GM21367 (cell line): ENCODE measurements at regions not wholly inside any gene's neighbourhood (a gene's known extent, or its start where the extent isn't known, plus 50 kb on each side); places are given as distances from the start of the nearest gene placed in this dataset.

Experiments used
- ATAC-seq: cut with Tn5 transposase; IDR thresholded peaks from one replicate; pipeline ENCODE4 v1.9.1; 2021; ENCODE audit not compliant: unreplicated experiment

GRCh38 chr4:35562861-35563260 lies 681.5 kb downstream of the ARAP2 start:
- ATAC-seq = no peak

- ATAC-seq = no peak
Observed at GRCh38 chr4:35565640-35566039, 678.7 kb downstream of the ARAP2 start.

DNA sequence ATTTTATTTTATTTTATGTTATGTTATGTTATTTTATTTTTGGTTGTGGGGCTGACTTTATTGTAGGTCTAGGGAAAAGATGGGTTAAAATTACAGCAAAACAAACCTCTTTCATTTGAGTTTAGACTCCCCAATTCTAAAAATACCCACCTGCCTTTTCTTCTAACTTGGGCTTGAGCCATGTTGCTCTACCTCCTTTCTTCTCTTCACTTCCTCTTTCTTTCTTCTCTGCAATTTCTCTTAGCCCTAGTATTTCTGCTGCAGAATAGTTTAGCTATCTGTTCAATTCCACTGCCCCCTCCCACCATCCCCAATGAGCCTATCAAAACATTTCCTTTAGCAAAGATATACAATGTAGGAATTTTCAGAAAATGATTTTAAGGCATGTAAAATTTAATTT lies 653.3 kb downstream of the ARAP2 start:
- ATAC-seq = no peak

DNA sequence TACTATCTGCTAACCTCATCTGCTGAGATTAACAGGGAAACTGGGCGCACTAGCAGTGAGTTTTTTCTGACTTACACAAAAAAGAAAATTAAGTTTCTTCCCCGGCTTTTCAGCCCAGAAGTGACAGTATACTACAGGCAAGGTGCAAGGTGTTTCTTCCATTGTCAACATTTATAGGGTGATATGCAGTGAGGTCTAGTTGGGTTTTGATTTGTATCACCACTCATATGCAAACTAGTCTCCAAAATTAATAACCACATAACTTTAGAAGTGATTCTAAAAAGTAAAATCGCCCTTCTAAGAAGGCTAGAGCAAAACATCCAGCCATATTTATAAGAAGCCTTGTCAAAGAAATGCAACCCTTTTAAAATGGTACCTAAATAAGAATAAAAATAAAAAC lies 640.1 kb downstream of the ARAP2 start:
- ATAC-seq = no peak

- no peak for ATAC-seq
Observed at GRCh38 chr4:35604724-35605123, 639.6 kb downstream of the ARAP2 start.

- ATAC-seq = no peak
Observed at GRCh38 chr4:35608205-35608604, 636.1 kb downstream of the ARAP2 start.

DNA sequence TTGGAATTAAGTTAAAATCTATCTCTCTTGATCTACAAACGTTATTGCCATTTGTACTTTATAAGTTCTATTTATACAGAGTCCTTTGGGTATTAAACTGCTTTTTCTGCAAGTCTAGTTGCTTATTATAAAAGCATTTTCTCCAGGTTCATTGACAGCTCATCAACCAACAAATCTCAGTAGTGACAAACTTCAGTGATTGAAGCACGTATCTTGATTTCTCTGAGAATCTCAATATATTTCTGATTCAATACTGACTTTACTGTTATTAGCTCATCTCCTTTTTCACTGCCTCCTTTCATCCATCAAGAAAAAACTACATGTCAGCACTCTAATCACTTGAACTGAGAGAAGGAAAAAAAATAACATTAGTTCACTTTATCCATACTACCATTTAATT lies 630.2 kb downstream of the ARAP2 start:
- no peak for ATAC-seq

DNA sequence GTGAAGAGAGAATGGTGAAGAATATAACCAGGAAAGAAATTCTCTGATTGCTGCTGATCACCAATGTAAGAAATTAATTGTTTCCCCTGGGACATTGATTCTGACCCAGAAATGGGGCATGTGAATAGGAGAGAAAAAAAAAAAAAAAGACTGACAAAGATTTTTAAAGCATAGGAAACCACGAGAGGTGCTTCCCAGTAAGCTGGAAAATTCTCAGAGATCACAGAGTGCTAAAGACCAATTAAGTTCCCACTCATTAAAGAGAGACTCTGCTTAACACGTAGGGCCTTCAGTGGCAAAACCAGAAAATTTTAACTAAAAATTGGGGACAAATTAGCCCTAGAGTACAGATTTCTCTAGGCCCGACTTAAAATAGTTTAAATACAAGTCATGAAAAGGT lies 604.4 kb downstream of the ARAP2 start:
- ATAC-seq = no peak

- ATAC-seq = no peak
Observed at GRCh38 chr4:35643661-35644060, 600.7 kb downstream of the ARAP2 start.

DNA sequence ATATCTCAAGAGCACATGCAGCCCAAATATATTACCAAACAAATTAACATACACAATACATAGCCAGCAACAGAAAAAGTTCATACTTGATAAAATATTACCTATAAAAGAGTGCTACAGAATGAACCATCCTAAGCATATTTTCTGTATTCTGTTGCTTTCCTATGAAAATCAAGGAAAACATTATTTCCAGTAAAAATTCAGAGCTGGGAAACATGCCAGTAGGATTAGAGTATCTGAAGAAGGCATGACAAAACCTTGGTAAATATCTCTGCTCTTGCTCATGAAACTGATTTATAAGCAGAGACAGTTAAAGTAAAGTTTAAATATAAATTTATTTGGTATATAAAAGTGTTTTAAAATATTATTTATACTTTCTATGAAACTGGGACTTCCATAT lies 599.7 kb downstream of the ARAP2 start:
- no peak for ATAC-seq

- no peak for ATAC-seq
Observed at GRCh38 chr4:35649011-35649410, 595.3 kb downstream of the ARAP2 start.

DNA sequence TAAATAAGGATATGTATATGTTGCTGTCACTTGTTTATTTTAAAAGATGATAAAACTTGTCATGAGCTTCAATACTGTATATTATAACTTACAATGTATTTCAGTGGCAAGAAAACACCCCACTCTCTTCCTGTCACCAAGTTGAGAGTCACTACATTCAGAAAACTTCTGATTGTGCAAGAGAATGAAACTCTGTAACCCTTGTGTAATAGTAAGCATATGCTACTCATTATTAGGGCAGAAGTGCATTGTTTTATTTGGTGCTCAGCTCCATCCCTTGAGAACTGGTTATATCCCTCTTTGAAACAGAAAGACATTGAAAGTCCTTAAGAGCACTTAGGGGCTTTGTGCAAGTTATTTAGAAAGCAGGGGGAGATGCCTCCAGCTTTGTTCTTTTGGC lies 594.5 kb downstream of the ARAP2 start:
- no peak for ATAC-seq

GRCh38 chr4:35652197-35652596 lies 592.1 kb downstream of the ARAP2 start:
- ATAC-seq = no peak

- ATAC-seq = no peak
Observed at GRCh38 chr4:35653451-35653850, 590.9 kb downstream of the ARAP2 start.

DNA sequence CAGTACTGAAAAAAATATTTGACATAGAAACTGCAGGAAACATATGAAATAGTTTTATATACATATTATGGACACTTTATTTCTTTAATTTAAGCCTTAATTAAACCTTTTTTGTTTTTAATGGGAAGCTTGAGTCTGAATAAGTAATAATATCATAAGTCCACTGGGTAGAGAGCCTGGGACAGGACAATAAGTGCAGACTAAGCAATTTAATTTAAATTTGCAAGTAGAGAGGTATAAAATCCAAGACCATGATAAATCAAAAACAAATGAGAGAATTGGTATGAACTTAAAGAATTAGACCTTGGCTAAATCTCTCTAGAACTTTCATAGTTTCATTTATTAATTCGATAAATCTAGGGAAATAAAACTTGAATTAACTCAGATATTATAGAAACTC lies 571.2 kb downstream of the ARAP2 start:
- ATAC-seq = no peak

DNA sequence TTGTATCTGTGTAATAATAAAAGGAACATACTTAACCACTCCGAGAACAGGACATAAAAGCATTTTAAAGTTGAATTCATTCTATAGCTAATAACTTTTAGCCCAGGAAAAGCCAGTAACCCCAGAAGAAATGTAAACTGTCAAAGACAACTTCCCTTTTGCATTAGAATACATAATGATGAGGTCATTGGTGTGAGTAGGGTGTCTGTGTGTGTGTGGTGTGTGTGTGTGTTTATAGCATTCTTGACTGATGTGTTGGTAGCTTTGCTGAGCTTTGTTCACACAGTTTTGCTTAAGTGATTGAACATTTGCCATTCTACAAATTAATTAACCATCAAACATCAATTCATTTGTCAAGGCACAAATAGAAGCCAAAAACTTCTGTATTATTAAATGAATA lies 559.6 kb downstream of the ARAP2 start:
- no peak for ATAC-seq

DNA sequence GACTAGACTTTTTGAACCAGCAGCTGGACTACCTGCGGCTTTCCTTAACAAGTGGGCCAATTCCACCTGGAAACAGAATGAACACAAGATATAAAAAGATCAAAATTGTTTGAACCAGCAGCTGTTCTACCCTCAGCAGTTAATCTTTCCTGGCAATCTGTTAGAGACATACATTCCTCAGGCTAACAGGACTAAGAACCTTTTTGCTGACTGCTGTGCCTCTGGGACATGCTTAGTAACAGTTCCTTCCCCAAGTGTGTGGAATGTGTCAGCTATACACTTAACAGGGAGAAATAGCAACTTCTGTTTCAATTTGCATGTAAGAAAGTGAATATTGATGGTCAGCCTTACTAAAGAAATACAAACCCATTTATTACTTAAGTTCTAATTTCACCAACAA lies 554.4 kb downstream of the ARAP2 start:
- ATAC-seq = no peak

DNA sequence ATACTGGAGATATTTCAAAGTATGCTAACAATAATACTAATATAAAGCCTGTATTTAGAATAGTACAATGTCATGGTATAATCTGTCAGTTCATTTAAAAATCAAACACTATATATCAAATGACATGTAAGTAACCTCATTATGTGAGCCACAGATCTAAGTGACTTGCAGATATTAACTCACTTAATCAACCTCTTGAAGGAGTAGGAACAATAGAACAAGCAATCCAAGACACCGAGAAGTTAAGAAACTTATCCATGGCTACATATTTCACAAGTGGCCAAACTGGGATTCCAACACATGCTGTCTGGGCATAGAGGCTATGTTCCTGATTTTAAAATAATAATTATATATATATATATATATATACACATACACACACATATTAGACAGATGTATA lies 554.0 kb downstream of the ARAP2 start:
- ATAC-seq = no peak

DNA sequence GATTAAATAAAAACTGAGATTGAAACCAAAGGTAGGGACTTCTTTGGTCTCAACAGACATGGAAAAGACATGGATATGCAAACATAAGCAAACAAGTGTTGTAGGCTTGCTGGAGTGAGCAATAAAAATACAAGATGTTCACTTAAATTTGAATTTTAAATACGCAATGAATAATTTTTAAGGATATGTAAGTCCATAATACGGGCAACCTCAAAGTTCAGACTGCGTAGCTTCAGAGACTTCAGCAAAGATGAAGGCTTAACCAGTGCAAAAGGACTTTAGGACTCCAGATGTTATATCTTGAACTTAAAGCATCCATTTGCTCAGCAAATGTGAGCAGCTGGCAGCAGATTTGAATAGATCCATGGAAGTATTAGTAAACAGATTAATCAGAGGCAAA lies 549.3 kb downstream of the ARAP2 start:
- ATAC-seq = no peak

- ATAC-seq = no peak
Observed at GRCh38 chr4:35695421-35695820, 548.9 kb downstream of the ARAP2 start.

- no peak for ATAC-seq
Observed at GRCh38 chr4:35697210-35697736, 547.0 kb downstream of the ARAP2 start.

DNA sequence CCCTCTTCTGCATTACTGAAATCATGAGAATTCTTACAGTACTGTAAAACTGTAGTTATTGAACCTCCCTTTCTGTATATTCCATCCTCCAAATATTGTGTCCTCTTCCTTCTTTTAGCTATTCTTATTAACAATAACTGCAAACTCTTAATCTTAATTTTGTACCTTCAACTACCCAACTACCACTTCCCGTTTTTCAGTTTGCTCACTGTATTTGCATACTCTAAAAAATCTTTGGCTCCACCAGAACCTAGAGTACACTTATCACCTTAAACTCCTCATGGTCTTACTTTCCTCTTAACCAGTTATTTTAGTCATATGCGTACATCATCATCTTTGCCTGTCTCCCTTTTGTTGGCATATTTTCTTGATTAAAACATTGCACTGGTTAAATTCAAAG lies 543.7 kb downstream of the ARAP2 start:
- no peak for ATAC-seq

DNA sequence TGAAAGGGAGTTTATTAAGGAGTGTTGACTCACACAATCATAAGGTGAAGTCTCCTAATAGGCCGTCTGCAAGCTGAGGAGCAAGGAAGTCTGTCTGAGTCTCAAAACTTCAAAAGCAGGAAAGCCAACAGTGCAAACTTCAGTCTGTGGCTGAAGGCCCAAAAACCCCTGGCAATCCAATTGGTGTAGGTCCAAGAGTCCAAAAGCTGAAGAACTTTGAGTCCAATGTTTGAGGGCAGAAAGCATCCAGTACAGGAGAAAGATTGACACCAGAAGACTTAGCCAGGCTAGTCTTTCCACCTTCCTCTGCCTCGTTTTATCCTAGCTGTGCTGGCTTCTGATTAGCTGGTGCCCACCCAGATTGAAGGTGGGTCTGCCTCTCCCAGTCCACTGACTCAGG lies 535.2 kb downstream of the ARAP2 start:
- ATAC-seq = no peak

DNA sequence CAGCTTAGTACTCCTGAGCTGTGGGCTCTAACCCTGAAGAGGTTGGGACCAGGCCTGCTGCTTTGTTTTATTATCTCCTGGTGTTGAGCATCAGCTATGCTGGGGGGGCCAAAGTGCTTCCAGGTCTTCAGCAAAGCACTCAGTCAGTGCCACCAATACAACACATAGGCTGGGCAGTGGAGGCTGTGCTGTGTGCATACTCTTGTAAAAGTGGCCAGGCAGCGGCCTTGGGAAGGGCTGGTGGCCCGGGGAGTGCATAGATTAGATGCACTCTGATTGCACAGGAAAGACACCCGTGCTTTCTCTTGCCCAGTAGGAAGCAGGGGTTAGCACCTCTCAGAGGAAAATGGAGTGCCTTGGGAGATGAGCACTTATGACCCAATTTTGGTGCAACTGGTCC lies 534.0 kb downstream of the ARAP2 start:
- ATAC-seq = no peak
